ENCODE measurements at regions not wholly inside any gene's neighbourhood (a gene's known extent, or its start where the extent isn't known, plus 50 kb on each side); places are given as distances from the start of the nearest gene placed in this dataset.

DNA sequence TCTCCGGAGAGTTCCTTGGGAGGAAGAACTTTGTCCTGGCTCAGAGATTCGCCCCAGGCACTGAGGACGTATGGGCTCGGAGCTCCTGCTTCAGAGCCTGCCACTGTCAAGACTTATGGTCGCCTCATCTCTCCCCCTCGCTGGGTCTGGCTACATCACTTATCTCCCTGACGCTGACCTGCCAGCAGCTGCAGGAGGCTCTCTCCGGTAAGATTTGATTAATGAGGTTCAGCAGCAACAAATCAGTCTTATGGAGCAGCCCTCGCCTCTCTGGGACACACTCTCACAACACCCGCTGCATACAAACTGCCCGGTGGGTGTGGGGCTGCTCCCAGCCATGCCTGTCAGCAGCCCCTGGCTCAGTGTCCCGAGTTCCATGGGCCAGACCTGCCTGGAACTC lies 297.8 kb downstream of the RRAGC start:
- Histone ChIP-seq H3K36me3 (ENCODE audit: control insufficient read depth, insufficient read depth, low read length) (no peaks in the 10 kb centered on the region), H3K4me3 (replicated peaks; ENCODE audit: low read depth, low read length) (no peak overlapping the region), H3K27me3 (replicated peaks; ENCODE audit: control insufficient read depth, insufficient read depth, low read length) (no peaks in the 10 kb centered on the region)
- TF ChIP-seq, protein P1, sequence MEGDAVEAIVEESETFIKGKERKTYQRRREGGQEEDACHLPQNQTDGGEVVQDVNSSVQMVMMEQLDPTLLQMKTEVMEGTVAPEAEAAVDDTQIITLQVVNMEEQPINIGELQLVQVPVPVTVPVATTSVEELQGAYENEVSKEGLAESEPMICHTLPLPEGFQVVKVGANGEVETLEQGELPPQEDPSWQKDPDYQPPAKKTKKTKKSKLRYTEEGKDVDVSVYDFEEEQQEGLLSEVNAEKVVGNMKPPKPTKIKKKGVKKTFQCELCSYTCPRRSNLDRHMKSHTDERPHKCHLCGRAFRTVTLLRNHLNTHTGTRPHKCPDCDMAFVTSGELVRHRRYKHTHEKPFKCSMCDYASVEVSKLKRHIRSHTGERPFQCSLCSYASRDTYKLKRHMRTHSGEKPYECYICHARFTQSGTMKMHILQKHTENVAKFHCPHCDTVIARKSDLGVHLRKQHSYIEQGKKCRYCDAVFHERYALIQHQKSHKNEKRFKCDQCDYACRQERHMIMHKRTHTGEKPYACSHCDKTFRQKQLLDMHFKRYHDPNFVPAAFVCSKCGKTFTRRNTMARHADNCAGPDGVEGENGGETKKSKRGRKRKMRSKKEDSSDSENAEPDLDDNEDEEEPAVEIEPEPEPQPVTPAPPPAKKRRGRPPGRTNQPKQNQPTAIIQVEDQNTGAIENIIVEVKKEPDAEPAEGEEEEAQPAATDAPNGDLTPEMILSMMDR (IDR thresholded peaks at IDR 0.05; ENCODE audit: insufficient read depth, low read length, poor library complexity, severe bottlenecking): no peak
- no peak for DNase-seq (ENCODE audit: extremely low read depth, insufficient read length)

DNA sequence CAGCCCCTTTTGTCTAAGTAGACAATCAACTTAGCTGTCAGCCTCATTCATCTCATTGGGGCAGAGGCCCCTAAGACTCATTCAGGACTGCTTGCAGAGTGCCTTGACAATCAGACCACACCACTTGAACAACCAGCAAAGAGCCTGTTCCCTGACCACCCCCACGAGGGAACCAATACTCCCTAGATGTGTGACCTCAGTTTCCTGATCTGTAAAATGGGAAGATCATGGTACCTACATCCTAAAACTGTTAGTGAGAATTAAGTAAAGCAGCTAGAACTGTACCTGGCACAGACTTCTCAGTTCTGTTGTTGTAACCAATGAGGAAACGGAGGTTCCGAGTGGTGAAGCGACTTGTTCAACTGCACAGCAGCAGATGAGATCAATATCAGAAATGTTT lies 298.5 kb downstream of the RRAGC start:
- DNase-seq (ENCODE audit: extremely low read depth, insufficient read length): no peak
- TF ChIP-seq, protein P1 (IDR thresholded peaks at IDR 0.05; ENCODE audit: insufficient read depth, low read length, poor library complexity, severe bottlenecking): no peak
- Histone ChIP-seq H3K27me3 (replicated peaks; ENCODE audit: control insufficient read depth, insufficient read depth, low read length) (no peaks in the 10 kb centered on the region), H3K36me3 (ENCODE audit: control insufficient read depth, insufficient read depth, low read length) (no peaks in the 10 kb centered on the region), H3K4me3 (replicated peaks; ENCODE audit: low read depth, low read length) (no peak overlapping the region)

DNA sequence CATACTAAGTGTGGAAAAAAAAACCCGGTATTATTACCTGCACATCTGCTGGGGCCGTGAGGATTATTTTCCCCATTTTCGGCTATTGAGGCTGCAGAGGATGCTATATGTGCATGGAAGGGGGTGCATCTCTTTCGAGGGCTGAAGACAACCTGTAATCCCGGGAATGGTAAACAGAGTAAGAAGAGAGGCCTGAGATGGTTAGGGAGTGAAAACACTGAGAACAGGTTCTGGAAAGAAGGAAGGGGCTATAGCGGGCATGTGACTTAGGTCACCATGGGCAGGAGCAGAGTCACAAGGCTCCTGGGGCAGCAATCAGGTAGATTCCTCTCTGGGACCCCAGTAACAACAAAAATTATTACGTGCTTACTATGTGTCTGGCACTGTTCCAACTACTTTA lies 299.1 kb downstream of the RRAGC start:
- TF ChIP-seq, protein P1 (IDR thresholded peaks at IDR 0.05; ENCODE audit: insufficient read depth, low read length, poor library complexity, severe bottlenecking): no peak
- Histone ChIP-seq H3K27me3 (replicated peaks; ENCODE audit: control insufficient read depth, insufficient read depth, low read length) (no peaks in the 10 kb centered on the region), H3K4me3 (replicated peaks; ENCODE audit: low read depth, low read length) (peak overlapping the region; percentile 52), H3K36me3 (ENCODE audit: control insufficient read depth, insufficient read depth, low read length) (no peaks in the 10 kb centered on the region)
- no peak for DNase-seq (ENCODE audit: extremely low read depth, insufficient read length)

DNA sequence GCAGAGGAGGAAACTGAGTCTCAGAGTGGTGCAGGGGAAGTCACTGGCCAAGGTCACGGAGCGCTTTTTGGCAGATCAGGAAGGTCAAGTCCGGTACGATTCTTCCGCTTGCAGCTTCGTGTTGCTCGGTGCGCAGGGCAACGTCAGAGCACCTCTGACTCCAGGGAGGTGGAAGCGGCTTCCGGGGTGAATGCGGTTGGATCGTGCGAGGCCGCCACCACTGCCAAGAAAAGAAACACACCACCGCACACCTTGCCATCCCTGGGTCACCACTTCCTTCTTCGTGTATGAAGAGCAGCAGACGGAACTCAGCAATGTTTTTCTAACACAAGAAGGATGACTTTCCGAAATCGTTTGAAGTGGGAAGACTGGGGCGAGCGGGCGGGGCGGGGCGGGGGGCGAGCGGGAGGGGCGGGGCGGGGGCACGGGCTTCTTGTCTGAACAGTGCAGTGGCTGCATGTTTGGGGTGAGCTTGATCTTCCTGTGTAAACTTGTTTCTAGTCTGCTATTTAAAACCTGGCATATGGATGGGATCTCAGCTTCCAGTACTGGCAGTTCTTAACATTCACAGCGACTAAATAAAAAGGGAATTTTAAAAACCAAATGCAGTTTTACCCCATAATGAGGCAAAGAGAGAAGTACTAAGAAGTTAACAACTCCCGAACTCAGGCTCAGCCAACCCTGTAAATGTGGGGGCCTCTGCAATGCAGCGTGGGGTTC lies 300.0 kb downstream of the RRAGC start:
- Histone ChIP-seq H3K27me3 (replicated peaks; ENCODE audit: control insufficient read depth, insufficient read depth, low read length) (no peaks in the 10 kb centered on the region), H3K36me3 (ENCODE audit: control insufficient read depth, insufficient read depth, low read length) (no peaks in the 10 kb centered on the region), H3K4me3 (replicated peaks; ENCODE audit: low read depth, low read length) (peak overlapping the region; percentile 52)
- peak; percentile 86 for DNase-seq (ENCODE audit: extremely low read depth, insufficient read length)
- TF ChIP-seq, protein P1 (IDR thresholded peaks at IDR 0.05; ENCODE audit: insufficient read depth, low read length, poor library complexity, severe bottlenecking): no peak

DNA sequence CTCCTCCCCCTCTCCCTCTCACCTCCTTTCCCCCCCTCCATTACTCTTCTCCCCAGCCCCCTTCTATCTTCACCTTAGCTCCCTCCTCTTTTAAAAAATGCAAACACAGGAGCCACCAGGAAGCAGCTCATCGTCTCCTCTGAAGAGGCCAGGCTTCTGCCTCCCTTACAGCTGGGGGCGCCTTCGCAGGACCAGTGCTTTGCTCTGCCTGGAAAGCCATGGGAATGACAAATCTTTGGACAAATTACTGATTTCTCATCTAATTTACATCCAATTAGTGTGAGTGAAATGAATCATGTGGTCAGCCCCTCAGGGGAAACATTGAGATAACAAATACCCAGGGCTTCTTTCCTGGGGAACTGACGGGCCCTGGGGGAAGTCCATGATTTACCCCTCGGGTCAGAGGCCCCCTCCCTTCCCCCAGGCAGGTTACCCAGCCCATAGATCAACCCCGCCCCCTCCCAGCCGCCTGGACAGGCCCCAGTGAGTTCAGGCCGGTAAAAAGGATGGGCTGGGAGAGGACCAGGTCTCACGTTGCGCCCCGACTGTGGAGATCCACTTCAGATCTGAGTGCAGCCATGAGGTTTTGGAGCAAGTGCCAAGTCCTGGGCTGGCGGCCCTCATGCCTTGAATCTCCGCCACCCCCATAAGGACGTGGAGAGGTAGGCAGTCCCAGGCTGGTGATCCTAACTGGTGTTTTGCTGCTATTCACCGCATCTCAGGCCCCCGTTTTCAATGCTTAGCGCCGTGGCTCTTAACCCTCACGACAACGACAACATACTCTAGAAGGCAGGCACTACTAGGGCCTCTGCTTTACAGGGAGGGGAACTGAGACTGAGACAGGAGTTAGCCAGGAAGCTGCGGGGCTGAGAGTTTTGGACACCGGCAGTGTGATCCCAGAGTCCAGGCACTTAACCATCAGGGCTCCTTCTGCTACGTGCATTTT lies 300.8 kb downstream of the RRAGC start:
- TF ChIP-seq, protein P1 (IDR thresholded peaks at IDR 0.05; ENCODE audit: insufficient read depth, low read length, poor library complexity, severe bottlenecking): no peak
- Histone ChIP-seq H3K36me3 (ENCODE audit: control insufficient read depth, insufficient read depth, low read length) (no peaks in the 10 kb centered on the region), H3K4me3 (replicated peaks; ENCODE audit: low read depth, low read length) (peak overlapping the region; percentile 22), H3K27me3 (replicated peaks; ENCODE audit: control insufficient read depth, insufficient read depth, low read length) (no peaks in the 10 kb centered on the region)
- no peak for DNase-seq (ENCODE audit: extremely low read depth, insufficient read length)

All from GM06990 (cell line).